ENCODE measurements at regions not wholly inside any gene's neighbourhood (a gene's known extent, or its start where the extent isn't known, plus 50 kb on each side); places are given as distances from the start of the nearest gene placed in this dataset.

DNA sequence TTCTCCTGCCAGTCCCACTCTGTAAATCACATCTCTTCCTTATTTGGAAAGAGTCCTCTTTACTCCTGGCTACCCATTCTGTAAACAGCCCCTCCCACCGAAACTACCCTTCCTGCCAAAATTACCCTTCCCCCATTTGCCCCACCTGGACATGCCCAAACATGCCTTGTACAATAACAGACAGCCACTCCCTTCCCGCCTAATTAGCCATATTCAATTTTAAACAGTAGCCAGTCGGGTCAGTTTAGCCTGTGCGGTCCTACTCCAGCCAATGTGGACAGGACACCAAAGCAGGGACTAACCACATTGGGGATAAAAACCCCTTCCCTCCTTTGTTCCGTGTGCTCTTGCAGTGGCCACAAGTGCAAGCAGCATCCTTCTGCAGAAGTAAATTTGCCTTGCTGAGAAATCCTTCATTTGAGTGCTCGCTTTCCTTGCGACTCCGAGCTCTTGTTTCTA lies 56.3 kb upstream of the MAP10 start:
- Histone ChIP-seq H3K4me3 (no peak overlapping the region), H3K27ac (no peak overlapping the region)
- TF ChIP-seq, protein P1, sequence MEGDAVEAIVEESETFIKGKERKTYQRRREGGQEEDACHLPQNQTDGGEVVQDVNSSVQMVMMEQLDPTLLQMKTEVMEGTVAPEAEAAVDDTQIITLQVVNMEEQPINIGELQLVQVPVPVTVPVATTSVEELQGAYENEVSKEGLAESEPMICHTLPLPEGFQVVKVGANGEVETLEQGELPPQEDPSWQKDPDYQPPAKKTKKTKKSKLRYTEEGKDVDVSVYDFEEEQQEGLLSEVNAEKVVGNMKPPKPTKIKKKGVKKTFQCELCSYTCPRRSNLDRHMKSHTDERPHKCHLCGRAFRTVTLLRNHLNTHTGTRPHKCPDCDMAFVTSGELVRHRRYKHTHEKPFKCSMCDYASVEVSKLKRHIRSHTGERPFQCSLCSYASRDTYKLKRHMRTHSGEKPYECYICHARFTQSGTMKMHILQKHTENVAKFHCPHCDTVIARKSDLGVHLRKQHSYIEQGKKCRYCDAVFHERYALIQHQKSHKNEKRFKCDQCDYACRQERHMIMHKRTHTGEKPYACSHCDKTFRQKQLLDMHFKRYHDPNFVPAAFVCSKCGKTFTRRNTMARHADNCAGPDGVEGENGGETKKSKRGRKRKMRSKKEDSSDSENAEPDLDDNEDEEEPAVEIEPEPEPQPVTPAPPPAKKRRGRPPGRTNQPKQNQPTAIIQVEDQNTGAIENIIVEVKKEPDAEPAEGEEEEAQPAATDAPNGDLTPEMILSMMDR (IDR thresholded peaks at IDR 0.05): no peak
- DNase-seq (ENCODE audit: low spot score): no peak

DNA sequence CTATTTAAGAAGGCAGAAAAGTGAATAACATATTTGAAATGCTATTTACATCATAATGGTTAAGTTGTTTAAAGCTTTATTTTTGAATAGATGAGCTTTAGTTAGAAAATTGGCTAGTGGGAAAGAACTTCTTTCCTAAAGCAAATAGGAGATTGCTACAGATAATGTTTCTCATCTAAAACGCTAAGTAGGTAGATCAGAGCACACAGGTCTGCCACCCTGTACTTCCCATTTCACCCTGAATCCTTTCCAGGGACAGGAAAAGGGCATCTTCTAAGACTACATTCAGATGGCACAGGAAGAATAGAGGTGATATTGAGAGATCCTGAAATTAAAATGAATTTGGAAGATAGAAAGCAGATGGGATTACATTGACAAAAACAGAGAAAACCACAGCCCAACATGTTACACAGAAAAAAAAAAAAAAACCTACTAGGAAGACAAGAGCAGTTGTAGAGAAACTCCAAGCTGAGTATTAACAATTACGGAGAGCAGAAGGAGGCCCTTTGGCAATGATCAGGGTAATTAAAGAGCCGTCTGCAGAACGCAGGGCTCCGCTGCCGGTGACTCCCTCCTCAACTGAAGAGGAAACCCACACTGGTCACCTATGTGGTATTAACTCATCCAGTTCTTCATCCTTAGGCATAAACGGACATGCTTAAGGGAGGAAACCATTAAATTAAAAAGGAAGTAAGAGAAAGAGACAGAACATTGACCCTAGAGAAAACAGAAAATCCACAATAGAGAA lies 53.6 kb upstream of the MAP10 start:
- H3K4me3 ChIP-seq: no peak overlapping the region
- no peak for DNase-seq (ENCODE audit: low spot score)
- H3K27ac ChIP-seq: no peak overlapping the region
- TF ChIP-seq, protein P1 (IDR thresholded peaks at IDR 0.05): no peak

DNA sequence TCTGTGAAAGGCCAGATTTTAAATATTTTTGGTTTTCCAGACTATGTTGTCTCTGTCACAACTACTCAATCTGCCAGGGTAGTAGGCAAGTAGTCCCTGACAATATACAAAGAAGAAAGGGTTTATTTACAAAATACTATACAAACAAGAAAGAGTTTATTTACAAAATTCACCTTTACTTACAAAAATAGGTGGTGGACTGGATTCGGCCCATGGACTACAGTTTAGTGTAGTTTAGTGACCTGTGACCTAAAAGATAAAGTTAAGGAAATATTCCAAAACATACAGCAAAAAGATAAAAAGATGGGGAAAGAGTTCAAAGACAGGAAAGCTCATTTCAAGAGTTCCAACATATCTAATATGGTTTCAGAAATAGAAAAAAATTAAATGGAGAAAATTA lies 52.9 kb upstream of the MAP10 start:
- Histone ChIP-seq H3K4me3 (no peak overlapping the region), H3K27ac (no peak overlapping the region)
- TF ChIP-seq, protein P1 (IDR thresholded peaks at IDR 0.05): no peak
- no peak for DNase-seq (ENCODE audit: low spot score)

DNA sequence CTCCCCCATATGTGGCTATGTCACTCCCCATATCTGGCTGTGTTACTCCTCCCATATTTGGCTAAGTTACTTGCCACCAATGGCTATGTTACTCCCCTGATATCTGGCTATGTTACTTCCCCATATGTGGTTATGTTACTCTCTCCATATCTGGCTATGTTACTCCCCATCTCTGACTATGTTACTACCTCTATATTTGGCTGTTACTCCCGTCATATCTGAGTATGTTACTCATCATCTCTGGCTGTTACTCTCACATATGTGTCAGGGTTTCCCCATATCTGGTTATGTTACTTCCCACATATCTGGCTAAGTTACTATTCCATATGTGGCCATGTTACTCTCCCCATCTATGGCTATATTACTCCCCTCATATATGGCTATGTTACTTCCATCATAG lies 50.3 kb upstream of the MAP10 start:
- H3K27ac ChIP-seq: no peak overlapping the region
- no peak overlapping the region for H3K4me3 ChIP-seq
- TF ChIP-seq, protein P1 (IDR thresholded peaks at IDR 0.05): no peak
- no peak for DNase-seq (ENCODE audit: low spot score)

Measured in coronary artery (tissue), 2 donors.